SK-N-MC (cell line): ENCODE measurements at regions not wholly inside any gene's neighbourhood (a gene's known extent, or its start where the extent isn't known, plus 50 kb on each side); places are given as distances from the start of the nearest gene placed in this dataset.

Source experiments
- EZH2 ChIP-seq: fragments of 200-600 bp; sonication (generic); IDR thresholded peaks from one replicate; pipeline ENCODE4 v1.6.1; 2017; ENCODE audit warnings: antibody characterized with exemption
- POLR2AphosphoS5 ChIP-seq: IDR thresholded peaks from 2 replicates; pipeline ENCODE4 v1.6.1; 2012; ENCODE audit warnings: mild to moderate bottlenecking, low read depth, low read length, borderline replicate concordance

DNA sequence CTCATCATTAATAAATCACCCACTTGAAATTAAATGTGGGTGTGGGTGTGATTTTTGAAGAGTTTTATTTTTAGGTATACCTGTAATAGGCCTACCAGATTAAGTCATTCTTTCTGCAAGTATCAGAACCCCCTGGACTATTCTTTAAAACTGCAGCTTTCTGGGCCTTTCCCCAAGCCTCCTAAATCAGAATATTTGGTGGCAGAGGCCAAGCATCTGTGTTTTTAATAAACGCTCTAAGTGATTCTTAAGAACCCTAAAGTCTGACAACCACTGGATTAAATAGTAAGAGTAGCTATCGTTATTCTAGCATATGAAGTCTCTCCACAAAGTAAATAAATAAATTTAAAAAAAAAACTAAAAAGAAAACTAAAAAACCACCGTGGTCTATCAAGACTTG, 703.0 kb upstream of the NRP1 start:
- no peak for TF ChIP-seq POLR2AphosphoS5
- TF ChIP-seq EZH2 = no peak
